PC-9 (cell line): ENCODE measurements at regions not wholly inside any gene's neighbourhood (a gene's known extent, or its start where the extent isn't known, plus 50 kb on each side); places are given as distances from the start of the nearest gene placed in this dataset.

Experiments
- BruUV-seq: library from RNA; stranded (reverse); fragments of 400-500 nt; replicated peaks from 2 replicates; lab custom pipeline; 2021; lab: Mats Ljungman, UMichigan
- CTCF ChIA-PET: fragments of 300-600 bp; sonication (Branson Sonifier 250); formaldehyde crosslinking; loops from one replicate; lab custom pipeline; 2022; ENCODE audit warnings: antibody characterized with exemption; lab: Charles Lee
- POLR2A ChIA-PET: fragments of 300-600 bp; sonication (Branson Sonifier 250); formaldehyde crosslinking; loops from one replicate; lab custom pipeline; 2022; ENCODE audit warnings: antibody characterized with exemption; ENCODE audit not compliant: unreplicated experiment; lab: Charles Lee
- DNase-seq, 2 experiments: peaks; one replicate each; pipeline versions ENCODE4 v3.0.0 to v3.0.0-alpha.2; 2015 to 2022; ENCODE audit warnings: mixed read lengths in 1 of 2
- H2AFZ ChIP-seq: fragments of 200-600 bp; sonication (generic); 2 replicates; pipeline ENCODE4 v1.8.1; 2017; ENCODE audit warnings: antibody characterized with exemption
- H3F3A ChIP-seq: fragments of 200-600 bp; sonication (generic); 2 replicates; pipeline ENCODE4 v1.8.1; 2017; ENCODE audit warnings: antibody characterized with exemption, mild to moderate bottlenecking, low read depth; ENCODE audit not compliant: insufficient read depth
- H3K27ac ChIP-seq: fragments of 200-600 bp; sonication (generic); 2 replicates; pipeline ENCODE4 v1.6.1; 2016; ENCODE audit warnings: mixed run types
- H3K27me3 ChIP-seq: fragments of 200-600 bp; sonication (generic); 2 replicates; pipeline ENCODE4 v1.6.1; 2016; ENCODE audit warnings: low read depth, mixed run types; ENCODE audit not compliant: insufficient read depth
- H3K36me3 ChIP-seq: fragments of 200-600 bp; sonication (generic); 2 replicates; pipeline ENCODE4 v1.6.1; 2016; ENCODE audit warnings: low read depth, mixed run types
- H3K4me1 ChIP-seq: fragments of 200-600 bp; sonication (generic); replicated peaks from 2 replicates; pipeline ENCODE4 v1.6.1; 2016; ENCODE audit warnings: mixed run types; ENCODE audit not compliant: insufficient read depth
- H3K4me2 ChIP-seq: fragments of 200-600 bp; sonication (generic); 2 replicates; pipeline ENCODE4 v1.6.1; 2017; ENCODE audit warnings: mixed run types
- H3K4me3 ChIP-seq: fragments of 200-600 bp; sonication (generic); 2 replicates; pipeline ENCODE4 v1.6.1; 2016; ENCODE audit warnings: mixed run types
- H3K79me2 ChIP-seq: fragments of 200-600 bp; sonication (generic); 2 replicates; pipeline ENCODE4 v1.6.1; 2017; ENCODE audit warnings: low read depth, mixed run types
- H3K9me2 ChIP-seq: fragments of 200-600 bp; sonication (generic); 2 replicates; pipeline ENCODE4 v1.8.1; 2017; ENCODE audit warnings: mild to moderate bottlenecking; ENCODE audit not compliant: insufficient read depth
- H3K9me3 ChIP-seq: fragments of 200-600 bp; sonication (generic); 2 replicates; pipeline ENCODE4 v1.8.1; 2016; ENCODE audit warnings: low read depth; ENCODE audit not compliant: insufficient read depth
- H4K20me1 ChIP-seq: fragments of 200-600 bp; sonication (generic); 2 replicates; pipeline ENCODE4 v1.8.1; 2017; ENCODE audit not compliant: insufficient read depth
- CTCF ChIP-seq: fragments of 200-600 bp; sonication (generic); conservative IDR thresholded peaks from 2 replicates; pipeline ENCODE4 v1.6.1; 2017; ENCODE audit warnings: mixed run types, antibody characterized with exemption, mild to moderate bottlenecking, moderate library complexity
- EZH2 ChIP-seq: fragments of 200-600 bp; sonication (generic); IDR thresholded peaks from 2 replicates; pipeline ENCODE4 v1.8.0; 2017; ENCODE audit warnings: antibody characterized with exemption, low read depth
- intact Hi-C: fragments of 100-400 bp; cut with micrococcal nuclease; formaldehyde crosslinking; loops from one replicate; pipeline ENCODE4 v1.10.0; 2022; ENCODE audit not compliant: unreplicated experiment

GRCh38 chr6:55652429-55652828 is 73.4 kb upstream of the HMGCLL1 start:
- H2AFZ ChIP-seq: no peak overlapping the region
- no peak overlapping the region for H3K27ac ChIP-seq
- TF ChIP-seq CTCF: no peak
- TF ChIP-seq EZH2: no peak
- intact Hi-C loops: no loop called here
- H3K4me2 ChIP-seq: no peak overlapping the region
- no TSS peak for BruUV-seq
- H3K4me1 ChIP-seq: no peaks in the 10 kb centered on the region
- H3K9me3 ChIP-seq: no peaks in the 10 kb centered on the region; the same call in 1 of the 2 replicates
- no peaks in the 10 kb centered on the region for H4K20me1 ChIP-seq
- no peak for DNase-seq
- no peak overlapping the region for H3K4me3 ChIP-seq
- CTCF ChIA-PET: no interaction called here
- POLR2A ChIA-PET: no interaction called here
- H3K36me3 ChIP-seq: no peaks in the 10 kb centered on the region
- H3K79me2 ChIP-seq: no peaks in the 10 kb centered on the region
- no peaks in the 10 kb centered on the region for H3K27me3 ChIP-seq
- no peaks in the 10 kb centered on the region for H3F3A ChIP-seq
- H3K9me2 ChIP-seq: no peaks in the 10 kb centered on the region

GRCh38 chr6:55651015-55651414 is 72.0 kb upstream of the HMGCLL1 start:
- TF ChIP-seq EZH2 (no peak), CTCF (no peak)
- H3K4me2 ChIP-seq: no peak overlapping the region
- no peaks in the 10 kb centered on the region for H3F3A ChIP-seq
- no peak overlapping the region for H3K4me3 ChIP-seq
- no peaks in the 10 kb centered on the region for H3K36me3 ChIP-seq
- H3K79me2 ChIP-seq: no peaks in the 10 kb centered on the region
- no TSS peak for BruUV-seq
- no peaks in the 10 kb centered on the region for H4K20me1 ChIP-seq
- H3K4me1 ChIP-seq: no peaks in the 10 kb centered on the region
- DNase-seq: no peak
- intact Hi-C loops: no loop called here
- no peak overlapping the region for H2AFZ ChIP-seq
- no peaks in the 10 kb centered on the region for H3K9me2 ChIP-seq
- POLR2A ChIA-PET: no interaction called here
- CTCF ChIA-PET: no interaction called here
- no peak overlapping the region for H3K27ac ChIP-seq
- H3K27me3 ChIP-seq: no peaks in the 10 kb centered on the region
- H3K9me3 ChIP-seq: no peaks in the 10 kb centered on the region

GRCh38 chr6:55643861-55644260 is 64.9 kb upstream of the HMGCLL1 start:
- H3K27ac ChIP-seq: no peak overlapping the region
- POLR2A ChIA-PET: no interaction called here
- DNase-seq: no peak
- H3K9me3 ChIP-seq: no peaks in the 10 kb centered on the region
- no peaks in the 10 kb centered on the region for H3K9me2 ChIP-seq
- CTCF ChIA-PET: no interaction called here
- H4K20me1 ChIP-seq: no peaks in the 10 kb centered on the region
- no peaks in the 10 kb centered on the region for H3K27me3 ChIP-seq
- no TSS peak for BruUV-seq
- intact Hi-C loops: no loop called here
- H3K4me2 ChIP-seq: no peak overlapping the region
- no peak overlapping the region for H3K4me3 ChIP-seq
- no peaks in the 10 kb centered on the region for H3K79me2 ChIP-seq
- H3F3A ChIP-seq: no peaks in the 10 kb centered on the region
- H3K4me1 ChIP-seq: no peaks in the 10 kb centered on the region
- no peaks in the 10 kb centered on the region for H3K36me3 ChIP-seq
- no peak overlapping the region for H2AFZ ChIP-seq
- TF ChIP-seq EZH2 (no peak), CTCF (no peak)
